ENCODE measurements at regions not wholly inside any gene's neighbourhood (a gene's known extent, or its start where the extent isn't known, plus 50 kb on each side); places are given as distances from the start of the nearest gene placed in this dataset.
"Not testable (repeated sequence)": the region's sequence is repeated elsewhere in the genome, so short reads cannot be mapped to it uniquely, and the experiment has no call there.

DNA sequence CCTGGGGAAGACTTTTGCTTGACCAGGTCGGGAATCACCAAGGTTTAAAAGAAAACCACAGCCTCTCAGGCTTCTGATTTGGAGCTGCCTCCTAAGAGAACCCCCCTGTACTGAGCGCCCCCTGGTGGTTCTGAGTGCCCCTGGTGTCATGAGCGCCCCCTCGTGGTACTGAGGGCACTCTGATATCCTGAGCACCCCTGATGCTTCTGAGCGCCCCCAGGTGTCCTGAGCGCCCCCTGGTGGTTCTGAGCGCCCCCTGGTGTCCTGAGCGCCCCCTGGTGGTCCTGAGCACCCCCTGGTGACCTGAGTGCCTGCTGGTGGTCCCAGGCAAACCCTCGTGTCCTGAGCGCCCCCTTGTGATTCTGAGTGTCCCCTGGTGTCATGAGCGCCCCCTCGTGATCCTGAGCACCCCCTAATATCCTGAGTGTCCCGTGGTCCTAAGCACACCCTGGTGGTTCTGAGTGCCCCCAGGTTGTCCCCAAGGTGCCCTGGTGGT is 643.8 kb downstream of the TMEM121 start:
- TF ChIP-seq, protein P1, sequence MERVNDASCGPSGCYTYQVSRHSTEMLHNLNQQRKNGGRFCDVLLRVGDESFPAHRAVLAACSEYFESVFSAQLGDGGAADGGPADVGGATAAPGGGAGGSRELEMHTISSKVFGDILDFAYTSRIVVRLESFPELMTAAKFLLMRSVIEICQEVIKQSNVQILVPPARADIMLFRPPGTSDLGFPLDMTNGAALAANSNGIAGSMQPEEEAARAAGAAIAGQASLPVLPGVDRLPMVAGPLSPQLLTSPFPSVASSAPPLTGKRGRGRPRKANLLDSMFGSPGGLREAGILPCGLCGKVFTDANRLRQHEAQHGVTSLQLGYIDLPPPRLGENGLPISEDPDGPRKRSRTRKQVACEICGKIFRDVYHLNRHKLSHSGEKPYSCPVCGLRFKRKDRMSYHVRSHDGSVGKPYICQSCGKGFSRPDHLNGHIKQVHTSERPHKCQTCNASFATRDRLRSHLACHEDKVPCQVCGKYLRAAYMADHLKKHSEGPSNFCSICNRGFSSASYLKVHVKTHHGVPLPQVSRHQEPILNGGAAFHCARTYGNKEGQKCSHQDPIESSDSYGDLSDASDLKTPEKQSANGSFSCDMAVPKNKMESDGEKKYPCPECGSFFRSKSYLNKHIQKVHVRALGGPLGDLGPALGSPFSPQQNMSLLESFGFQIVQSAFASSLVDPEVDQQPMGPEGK (CRISPR knock-in tag; IDR thresholded peaks at IDR 0.05; ENCODE audit: borderline replicate concordance): not testable (repeated sequence)
- not testable (repeated sequence) for TF ChIP-seq SNAI2 (CRISPR knock-in tag; IDR thresholded peaks at IDR 0.05); TOX (CRISPR knock-in tag; IDR thresholded peaks at IDR 0.05; ENCODE audit: borderline replicate concordance); ZNF565 (CRISPR knock-in tag; conservative IDR thresholded peaks at IDR 0.05; ENCODE audit: low read depth); ZNF8 (CRISPR knock-in tag; IDR thresholded peaks at IDR 0.05); CSDC2 (CRISPR knock-in tag; IDR thresholded peaks at IDR 0.05); BACH2 (CRISPR knock-in tag; IDR thresholded peaks at IDR 0.05; ENCODE audit: borderline replicate concordance); ZFP3 (CRISPR knock-in tag; IDR thresholded peaks at IDR 0.05); OSR1 (CRISPR knock-in tag; IDR thresholded peaks at IDR 0.05)
- TF ChIP-seq, protein P2, sequence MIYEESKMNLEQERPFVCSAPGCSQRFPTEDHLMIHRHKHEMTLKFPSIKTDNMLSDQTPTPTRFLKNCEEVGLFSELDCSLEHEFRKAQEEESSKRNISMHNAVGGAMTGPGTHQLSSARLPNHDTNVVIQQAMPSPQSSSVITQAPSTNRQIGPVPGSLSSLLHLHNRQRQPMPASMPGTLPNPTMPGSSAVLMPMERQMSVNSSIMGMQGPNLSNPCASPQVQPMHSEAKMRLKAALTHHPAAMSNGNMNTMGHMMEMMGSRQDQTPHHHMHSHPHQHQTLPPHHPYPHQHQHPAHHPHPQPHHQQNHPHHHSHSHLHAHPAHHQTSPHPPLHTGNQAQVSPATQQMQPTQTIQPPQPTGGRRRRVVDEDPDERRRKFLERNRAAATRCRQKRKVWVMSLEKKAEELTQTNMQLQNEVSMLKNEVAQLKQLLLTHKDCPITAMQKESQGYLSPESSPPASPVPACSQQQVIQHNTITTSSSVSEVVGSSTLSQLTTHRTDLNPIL (CRISPR knock-in tag; IDR thresholded peaks at IDR 0.05; ENCODE audit: low read depth): not testable (repeated sequence)
